T-helper 1 cell treated with Interleukin-12 subunit alpha and Interleukin-12 subunit beta and Interleukin-4 antibody, amounts not matched to agents 30 ng/mL and 1 ng/mL, for 36 hours (primary cell): ENCODE measurements at regions not wholly inside any gene's neighbourhood (a gene's known extent, or its start where the extent isn't known, plus 50 kb on each side); places are given as distances from the start of the nearest gene placed in this dataset.

ENCODE experiments used
- intact Hi-C: fragments of 100-400 bp; cut with micrococcal nuclease; formaldehyde crosslinking; loops from one replicate; pipeline ENCODE4 v1.15.1; 2024

GRCh38 chr22:48173061-48173772 is 1410.8 kb downstream of the TBC1D22A start:
- intact Hi-C loops = no loop called here

- intact Hi-C loops = no loop called here
These were observed 1408.8 kb downstream of the TBC1D22A start for GRCh38 chr22:48171271-48171691.

GRCh38 chr22:48169227-48169626 is 1406.8 kb downstream of the TBC1D22A start:
- intact Hi-C loops = no loop called here

DNA sequence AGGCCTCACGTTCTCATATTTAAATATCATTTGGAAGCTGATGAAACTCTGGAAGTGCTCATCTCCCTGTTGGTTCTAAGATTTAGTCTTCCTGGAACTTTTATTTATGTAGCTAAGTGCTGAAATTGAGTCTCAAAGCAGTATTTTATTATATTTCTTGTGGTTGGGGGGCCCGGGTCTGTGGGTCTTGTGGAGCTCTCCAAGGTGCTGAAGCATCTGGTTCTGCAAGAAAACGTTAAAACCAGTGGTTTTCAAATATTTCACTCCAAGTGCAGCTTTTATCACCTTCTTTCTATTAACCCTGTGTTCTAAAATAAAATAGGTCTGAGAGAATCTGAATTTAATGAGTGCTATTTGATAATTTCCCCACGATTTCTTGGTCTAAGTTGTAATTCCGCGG is 1404.8 kb downstream of the TBC1D22A start:
- intact Hi-C loops = no loop called here

GRCh38 chr22:48161298-48161697 is 1398.8 kb downstream of the TBC1D22A start:
- intact Hi-C loops = no loop called here

DNA sequence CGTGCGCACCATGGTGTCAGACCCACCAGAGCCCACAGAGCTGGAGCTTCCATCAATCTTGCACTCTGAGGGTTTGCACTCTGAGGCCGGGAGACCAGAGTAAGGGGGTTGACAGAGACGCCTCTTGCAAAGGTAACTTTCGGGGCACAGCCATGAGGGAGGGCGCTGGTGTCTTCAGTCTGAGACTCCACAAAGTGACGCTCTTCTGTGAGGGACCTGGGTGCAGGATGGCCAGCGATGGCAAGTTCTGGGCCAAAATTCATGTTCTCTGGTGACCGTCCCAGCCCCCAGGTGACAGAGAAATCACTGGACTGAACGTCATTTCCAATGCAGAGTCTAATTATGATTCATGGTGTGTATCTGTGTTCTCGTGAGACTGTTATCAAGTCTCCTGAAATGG is 1395.2 kb downstream of the TBC1D22A start:
- intact Hi-C loops = no loop called here

DNA sequence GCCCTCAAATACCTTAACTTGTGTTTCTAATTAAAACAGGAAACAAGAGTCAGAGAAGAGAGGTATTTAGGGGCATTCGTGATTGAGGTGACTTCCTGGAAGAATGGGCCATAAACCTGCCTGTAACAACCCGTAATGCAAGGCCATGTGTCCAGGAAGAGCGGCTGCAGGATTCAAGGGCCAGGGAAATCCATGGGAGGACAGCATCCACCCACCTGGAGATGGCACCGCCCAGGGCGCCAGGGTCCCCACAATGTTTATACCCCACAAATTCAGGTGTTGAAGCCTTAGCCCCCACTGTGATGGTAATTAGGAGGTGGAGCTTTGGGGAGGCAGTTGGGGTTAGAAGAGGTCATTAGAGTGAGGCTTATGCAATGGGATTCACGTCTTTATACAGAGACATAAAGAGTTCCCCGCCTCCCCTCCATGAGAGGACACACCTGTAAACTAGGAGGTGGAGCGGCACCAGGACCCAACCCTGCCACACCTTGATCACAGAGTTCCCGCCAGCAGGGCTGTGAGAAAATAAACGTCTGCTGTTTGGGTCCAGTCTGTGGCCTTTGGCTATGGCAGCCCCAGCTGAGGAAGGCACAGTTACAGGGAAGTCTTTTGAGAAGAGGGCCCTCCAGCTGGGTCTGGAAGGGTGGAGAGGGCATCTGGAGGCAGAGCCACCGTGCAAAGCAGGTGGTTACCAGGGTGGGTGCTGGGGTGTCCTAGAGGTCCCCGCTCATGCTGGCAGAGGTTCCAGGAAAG is 1394.3 kb downstream of the TBC1D22A start:
- intact Hi-C loops = no loop called here

DNA sequence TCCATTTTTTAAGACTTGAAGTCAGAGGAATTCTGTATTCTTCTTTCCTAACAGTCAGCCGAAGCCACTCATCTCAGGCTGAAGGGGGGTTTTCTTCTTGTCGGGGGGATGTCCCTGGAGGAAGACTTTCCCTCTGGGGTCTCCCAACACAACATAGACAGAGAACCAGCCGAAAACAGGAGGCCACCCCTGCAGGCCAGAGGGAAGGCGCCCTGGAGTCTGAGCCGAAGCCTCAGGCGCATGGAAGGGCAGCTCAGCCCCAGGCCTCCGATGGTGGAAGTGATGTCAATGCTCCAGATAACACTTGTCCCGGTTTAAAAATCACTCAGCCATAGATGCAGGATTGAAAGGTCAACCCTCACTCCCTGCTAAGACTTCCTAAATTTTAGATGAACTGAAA is 1393.0 kb downstream of the TBC1D22A start:
- intact Hi-C loops = no loop called here

- intact Hi-C loops = no loop called here
These were observed 1392.4 kb downstream of the TBC1D22A start for GRCh38 chr22:48154943-48155240.

DNA sequence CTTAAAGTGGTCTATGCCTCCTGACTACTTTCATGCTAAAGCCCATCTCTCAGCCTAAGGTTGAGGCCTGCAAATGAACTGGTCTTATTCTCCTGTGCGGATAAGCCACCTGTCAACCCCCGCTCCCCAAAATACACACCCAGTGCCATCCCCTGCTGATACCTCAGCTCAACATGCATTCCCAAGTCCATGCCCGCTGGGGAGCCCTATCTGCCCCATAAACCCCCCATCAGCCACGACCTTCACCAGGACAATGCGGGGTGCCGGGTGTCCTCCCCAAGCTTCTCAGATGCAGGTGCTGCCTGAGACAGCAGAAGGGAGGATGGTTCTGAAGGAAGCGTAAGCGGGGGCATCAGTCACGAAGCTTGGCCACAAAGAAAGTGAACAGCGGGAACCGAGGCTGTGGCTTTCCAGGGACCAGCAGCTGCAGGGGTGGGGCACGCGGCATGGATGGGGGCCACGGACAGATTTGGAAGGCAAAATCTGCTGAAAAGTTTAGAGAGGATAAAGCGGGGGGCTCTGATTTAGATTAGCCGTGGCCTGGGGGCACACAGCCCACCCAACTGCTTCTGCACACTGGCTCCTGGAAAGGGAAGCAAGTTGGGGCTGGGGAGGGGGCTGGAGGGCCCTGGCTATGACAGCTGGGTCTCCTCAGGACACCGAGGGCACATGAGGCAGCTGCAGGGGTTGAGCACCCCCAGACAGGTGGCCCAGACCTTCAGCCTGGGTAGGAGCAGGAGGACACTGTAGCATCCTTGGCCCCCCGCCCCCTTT is 1391.9 kb downstream of the TBC1D22A start:
- intact Hi-C loops = no loop called here

DNA sequence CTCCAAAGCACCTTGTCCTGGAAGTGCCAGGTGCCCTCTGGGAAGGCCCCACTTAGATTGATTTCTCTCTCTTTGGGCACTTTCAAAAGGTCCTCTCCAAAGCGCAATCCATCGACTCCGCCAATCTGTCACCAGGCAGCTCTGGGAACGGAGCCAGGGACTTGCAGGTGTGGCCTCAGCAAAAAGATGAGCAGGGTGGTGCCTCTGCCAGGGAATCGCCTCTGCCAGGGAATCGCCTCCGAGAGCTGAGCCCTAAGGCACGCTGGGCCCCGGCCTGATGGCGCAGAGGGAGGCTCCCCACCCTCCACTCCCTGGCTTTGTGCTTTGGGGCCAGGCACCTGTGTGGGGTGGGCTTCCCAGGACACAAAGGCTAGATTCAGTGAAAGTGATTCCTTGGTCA is 1391.3 kb downstream of the TBC1D22A start:
- intact Hi-C loops = no loop called here

GRCh38 chr22:48152916-48153315 is 1390.5 kb downstream of the TBC1D22A start:
- intact Hi-C loops = no loop called here

GRCh38 chr22:48152164-48152775 is 1389.8 kb downstream of the TBC1D22A start:
- intact Hi-C loops = no loop called here

DNA sequence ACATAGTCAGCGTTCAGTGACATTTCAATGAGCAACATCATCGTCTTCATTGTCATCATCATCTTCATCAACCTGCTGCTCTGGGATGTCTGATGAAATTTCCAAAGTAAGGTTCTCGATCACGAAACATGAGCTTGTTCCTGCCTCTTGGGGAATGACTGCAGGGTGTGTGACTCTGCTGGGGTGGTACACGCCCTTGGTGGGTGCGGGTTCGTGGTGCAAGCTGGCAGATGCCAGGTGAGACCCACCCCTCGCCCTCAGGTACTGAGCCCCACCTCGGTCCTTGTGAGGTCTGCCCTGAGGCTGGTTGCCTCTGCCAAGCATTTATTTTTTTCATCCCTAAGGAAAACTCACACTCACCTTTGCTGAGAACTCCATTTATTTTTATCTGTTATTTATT is 1389.2 kb downstream of the TBC1D22A start:
- intact Hi-C loops = no loop called here

DNA sequence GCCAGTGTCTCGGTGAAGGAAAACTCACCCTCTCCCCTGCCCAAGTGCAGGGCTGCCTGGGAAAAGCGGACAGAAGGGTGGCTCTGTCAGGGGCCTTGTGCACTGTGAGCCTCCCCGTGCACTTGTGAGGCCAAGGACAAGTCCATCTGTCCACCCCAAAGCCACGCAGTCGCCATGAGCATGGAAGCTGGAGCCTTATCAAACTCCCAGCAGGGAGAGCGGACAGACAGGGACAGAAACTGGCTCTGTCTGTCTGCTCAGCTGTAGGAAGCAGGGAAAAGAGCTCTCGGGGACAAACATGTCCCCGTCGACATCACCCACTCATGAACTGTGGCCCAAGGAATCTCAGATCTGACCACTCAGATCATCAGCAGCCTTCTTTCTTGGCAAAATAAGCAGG is 1385.4 kb downstream of the TBC1D22A start:
- intact Hi-C loops = no loop called here

- intact Hi-C loops = no loop called here
These were observed 1385.0 kb downstream of the TBC1D22A start for GRCh38 chr22:48147404-48147803.

GRCh38 chr22:48146426-48146825 is 1384.0 kb downstream of the TBC1D22A start:
- intact Hi-C loops = no loop called here

GRCh38 chr22:48145738-48146137 is 1383.3 kb downstream of the TBC1D22A start:
- intact Hi-C loops = no loop called here

DNA sequence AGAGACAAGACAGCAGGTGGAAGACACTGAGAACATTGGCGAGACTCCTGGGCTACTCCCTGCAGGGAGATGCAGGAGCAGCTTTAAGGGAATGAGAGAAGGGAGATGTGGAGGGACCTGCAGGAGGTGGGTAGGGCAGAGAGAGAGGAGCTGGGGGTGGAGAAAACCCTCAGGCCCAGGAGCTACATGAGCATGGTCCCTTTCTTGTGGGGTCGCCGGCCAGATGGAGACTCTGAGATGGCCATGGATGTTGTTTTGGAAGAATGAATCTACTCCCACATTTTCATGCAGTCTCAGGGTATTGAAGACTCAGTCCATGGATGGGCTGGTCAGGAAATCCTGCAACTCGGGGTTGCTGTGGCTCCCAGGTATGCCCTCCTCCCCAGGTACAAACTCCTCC is 1381.9 kb downstream of the TBC1D22A start:
- intact Hi-C loops = no loop called here

GRCh38 chr22:48143856-48144255 is 1381.4 kb downstream of the TBC1D22A start:
- intact Hi-C loops = no loop called here

- intact Hi-C loops = no loop called here
These were observed 1379.9 kb downstream of the TBC1D22A start for GRCh38 chr22:48142388-48142787.

DNA sequence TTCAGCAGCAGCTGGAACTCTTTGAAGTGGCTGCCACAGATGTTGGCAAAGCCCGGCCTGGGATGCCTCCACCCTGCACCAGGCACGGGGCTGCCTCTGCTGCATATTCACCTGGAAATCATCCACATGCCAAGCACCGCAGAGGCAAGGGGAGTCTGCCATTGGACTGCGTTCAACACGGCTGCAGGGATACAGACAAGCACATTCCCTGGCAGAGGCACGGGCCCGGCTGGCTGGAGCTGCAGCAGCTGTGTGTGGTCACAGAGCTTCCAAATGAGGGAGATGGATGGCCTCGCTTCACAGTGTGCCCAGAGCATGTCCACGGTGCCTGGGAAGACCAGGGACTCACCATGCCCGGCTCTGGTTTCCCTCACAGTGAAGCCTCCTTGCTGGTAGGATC is 1378.9 kb downstream of the TBC1D22A start:
- intact Hi-C loops = no loop called here
